ENCODE measurements at regions not wholly inside any gene's neighbourhood (a gene's known extent, or its start where the extent isn't known, plus 50 kb on each side); places are given as distances from the start of the nearest gene placed in this dataset.

DNA sequence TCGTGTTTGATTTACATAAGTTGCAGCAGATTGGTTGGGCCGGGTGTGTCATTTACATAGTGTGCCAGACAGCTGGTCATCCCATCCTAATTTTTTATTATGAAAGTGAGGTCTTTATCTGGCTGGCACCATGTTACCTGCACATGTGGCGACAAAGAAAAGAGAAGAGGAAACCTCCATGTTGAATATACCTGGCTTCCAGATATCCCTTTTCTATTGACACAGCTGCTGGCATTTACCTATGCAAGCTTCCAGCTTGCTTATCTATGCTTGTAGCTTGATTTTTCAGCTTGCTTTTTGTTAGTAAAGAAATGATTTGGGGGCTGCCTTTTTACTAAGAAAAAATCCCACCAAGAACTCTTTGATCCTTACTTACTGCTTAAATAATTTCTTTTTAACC lies 681.3 kb upstream of the SLITRK1 start:
- TF ChIP-seq, protein P1, sequence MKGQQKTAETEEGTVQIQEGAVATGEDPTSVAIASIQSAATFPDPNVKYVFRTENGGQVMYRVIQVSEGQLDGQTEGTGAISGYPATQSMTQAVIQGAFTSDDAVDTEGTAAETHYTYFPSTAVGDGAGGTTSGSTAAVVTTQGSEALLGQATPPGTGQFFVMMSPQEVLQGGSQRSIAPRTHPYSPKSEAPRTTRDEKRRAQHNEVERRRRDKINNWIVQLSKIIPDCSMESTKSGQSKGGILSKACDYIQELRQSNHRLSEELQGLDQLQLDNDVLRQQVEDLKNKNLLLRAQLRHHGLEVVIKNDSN (CRISPR knock-in tag; IDR thresholded peaks at IDR 0.05) = no peak
- TF ChIP-seq CBFB (CRISPR knock-in tag; IDR thresholded peaks at IDR 0.05; ENCODE audit: low read depth) (no peak), GTF2I (CRISPR knock-in tag; conservative IDR thresholded peaks at IDR 0.05) (no peak), ELF4 (CRISPR knock-in tag; IDR thresholded peaks at IDR 0.05; ENCODE audit: low read depth) (no peak), ZNF396 (CRISPR knock-in tag; IDR thresholded peaks at IDR 0.05; ENCODE audit: borderline replicate concordance) (no peak), ZNF317 (CRISPR knock-in tag; IDR thresholded peaks at IDR 0.05; ENCODE audit: borderline replicate concordance, low read depth) (no peak), NFYB (CRISPR knock-in tag; conservative IDR thresholded peaks at IDR 0.05; ENCODE audit: low read depth) (no peak), FOXJ3 (CRISPR knock-in tag; IDR thresholded peaks at IDR 0.05; ENCODE audit: borderline replicate concordance) (no peak)
- TF ChIP-seq, protein P2, sequence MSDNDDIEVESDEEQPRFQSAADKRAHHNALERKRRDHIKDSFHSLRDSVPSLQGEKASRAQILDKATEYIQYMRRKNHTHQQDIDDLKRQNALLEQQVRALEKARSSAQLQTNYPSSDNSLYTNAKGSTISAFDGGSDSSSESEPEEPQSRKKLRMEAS (CRISPR knock-in tag; IDR thresholded peaks at IDR 0.05) = no peak
- TF ChIP-seq, protein P3, sequence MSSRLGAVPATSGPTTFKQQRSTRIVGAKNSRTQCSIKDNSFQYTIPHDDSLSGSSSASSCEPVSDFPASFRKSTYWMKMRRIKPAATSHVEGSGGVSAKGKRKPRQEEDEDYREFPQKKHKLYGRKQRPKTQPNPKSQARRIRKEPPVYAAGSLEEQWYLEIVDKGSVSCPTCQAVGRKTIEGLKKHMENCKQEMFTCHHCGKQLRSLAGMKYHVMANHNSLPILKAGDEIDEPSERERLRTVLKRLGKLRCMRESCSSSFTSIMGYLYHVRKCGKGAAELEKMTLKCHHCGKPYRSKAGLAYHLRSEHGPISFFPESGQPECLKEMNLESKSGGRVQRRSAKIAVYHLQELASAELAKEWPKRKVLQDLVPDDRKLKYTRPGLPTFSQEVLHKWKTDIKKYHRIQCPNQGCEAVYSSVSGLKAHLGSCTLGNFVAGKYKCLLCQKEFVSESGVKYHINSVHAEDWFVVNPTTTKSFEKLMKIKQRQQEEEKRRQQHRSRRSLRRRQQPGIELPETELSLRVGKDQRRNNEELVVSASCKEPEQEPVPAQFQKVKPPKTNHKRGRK (CRISPR knock-in tag; IDR thresholded peaks at IDR 0.05; ENCODE audit: borderline replicate concordance) = no peak
- Mint-ChIP-seq H3K9me3 (peaks cover 35% of the 10 kb centered on the region), H3K27me3 (ENCODE audit: low read depth) (no peaks in the 10 kb centered on the region; the same call in 1 of the 2 replicates), H3K27ac (no peak overlapping the region), H3K4me1 (peaks cover 3% of the 10 kb centered on the region; the same call in 1 of the 2 replicates), H3K4me3 (no peak overlapping the region), H3K36me3 (peaks cover 28% of the 10 kb centered on the region)
- DNase-seq (ENCODE audit: low spot score) (no peak), ATAC-seq (no peak)
- ChIA-PET CTCF (no interaction called here), POLR2A (no interaction called here)

DNA sequence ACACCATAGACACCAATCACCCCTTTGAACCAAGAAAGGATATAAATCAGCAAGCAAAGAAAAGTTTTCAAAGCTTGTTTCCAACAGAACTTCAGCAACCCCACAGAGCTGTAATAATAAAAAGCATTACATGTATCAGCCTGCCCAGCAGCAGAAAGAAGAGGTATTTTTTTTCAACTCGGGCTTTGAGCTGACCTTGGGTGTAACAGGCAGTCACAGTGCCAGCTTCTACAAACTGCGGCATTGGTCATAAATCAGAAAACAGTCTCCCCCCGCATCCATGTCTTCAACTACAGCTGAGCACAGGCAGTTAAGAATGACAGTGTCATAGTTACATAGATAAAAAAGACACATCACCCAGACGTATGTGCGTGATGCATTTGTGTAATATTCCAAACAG lies 671.0 kb upstream of the SLITRK1 start:
- Mint-ChIP-seq H3K27me3 (ENCODE audit: low read depth) (no peaks in the 10 kb centered on the region), H3K4me3 (no peak overlapping the region), H3K4me1 (no peaks in the 10 kb centered on the region), H3K27ac (no peak overlapping the region), H3K9me3 (peaks cover 24% of the 10 kb centered on the region), H3K36me3 (no peaks in the 10 kb centered on the region)
- ATAC-seq = no peak
- ChIA-PET POLR2A (no interaction called here), CTCF (no interaction called here)
- no peak for DNase-seq (ENCODE audit: low spot score)
- no peak for TF ChIP-seq ZNF219 (CRISPR knock-in tag; IDR thresholded peaks at IDR 0.05; ENCODE audit: borderline replicate concordance)
- no peak for TF ChIP-seq MYBL2 (CRISPR knock-in tag; IDR thresholded peaks at IDR 0.05)
- TF ChIP-seq, protein P4, sequence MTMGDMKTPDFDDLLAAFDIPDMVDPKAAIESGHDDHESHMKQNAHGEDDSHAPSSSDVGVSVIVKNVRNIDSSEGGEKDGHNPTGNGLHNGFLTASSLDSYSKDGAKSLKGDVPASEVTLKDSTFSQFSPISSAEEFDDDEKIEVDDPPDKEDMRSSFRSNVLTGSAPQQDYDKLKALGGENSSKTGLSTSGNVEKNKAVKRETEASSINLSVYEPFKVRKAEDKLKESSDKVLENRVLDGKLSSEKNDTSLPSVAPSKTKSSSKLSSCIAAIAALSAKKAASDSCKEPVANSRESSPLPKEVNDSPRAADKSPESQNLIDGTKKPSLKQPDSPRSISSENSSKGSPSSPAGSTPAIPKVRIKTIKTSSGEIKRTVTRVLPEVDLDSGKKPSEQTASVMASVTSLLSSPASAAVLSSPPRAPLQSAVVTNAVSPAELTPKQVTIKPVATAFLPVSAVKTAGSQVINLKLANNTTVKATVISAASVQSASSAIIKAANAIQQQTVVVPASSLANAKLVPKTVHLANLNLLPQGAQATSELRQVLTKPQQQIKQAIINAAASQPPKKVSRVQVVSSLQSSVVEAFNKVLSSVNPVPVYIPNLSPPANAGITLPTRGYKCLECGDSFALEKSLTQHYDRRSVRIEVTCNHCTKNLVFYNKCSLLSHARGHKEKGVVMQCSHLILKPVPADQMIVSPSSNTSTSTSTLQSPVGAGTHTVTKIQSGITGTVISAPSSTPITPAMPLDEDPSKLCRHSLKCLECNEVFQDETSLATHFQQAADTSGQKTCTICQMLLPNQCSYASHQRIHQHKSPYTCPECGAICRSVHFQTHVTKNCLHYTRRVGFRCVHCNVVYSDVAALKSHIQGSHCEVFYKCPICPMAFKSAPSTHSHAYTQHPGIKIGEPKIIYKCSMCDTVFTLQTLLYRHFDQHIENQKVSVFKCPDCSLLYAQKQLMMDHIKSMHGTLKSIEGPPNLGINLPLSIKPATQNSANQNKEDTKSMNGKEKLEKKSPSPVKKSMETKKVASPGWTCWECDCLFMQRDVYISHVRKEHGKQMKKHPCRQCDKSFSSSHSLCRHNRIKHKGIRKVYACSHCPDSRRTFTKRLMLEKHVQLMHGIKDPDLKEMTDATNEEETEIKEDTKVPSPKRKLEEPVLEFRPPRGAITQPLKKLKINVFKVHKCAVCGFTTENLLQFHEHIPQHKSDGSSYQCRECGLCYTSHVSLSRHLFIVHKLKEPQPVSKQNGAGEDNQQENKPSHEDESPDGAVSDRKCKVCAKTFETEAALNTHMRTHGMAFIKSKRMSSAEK (CRISPR knock-in tag; IDR thresholded peaks at IDR 0.05; ENCODE audit: borderline replicate concordance) = no peak
- no peak for TF ChIP-seq IRF1 (CRISPR knock-in tag; IDR thresholded peaks at IDR 0.05)
- TF ChIP-seq NFE2L1 (CRISPR knock-in tag; IDR thresholded peaks at IDR 0.05) = no peak

GRCh38 chr13:84543962-84544361 lies 661.7 kb upstream of the SLITRK1 start:
- H3K27me3 Mint-ChIP-seq (ENCODE audit: low read depth) = no peaks in the 10 kb centered on the region
- H3K36me3 Mint-ChIP-seq = no peaks in the 10 kb centered on the region
- peaks cover 17% of the 10 kb centered on the region for H3K9me3 Mint-ChIP-seq
- no peak overlapping the region for H3K27ac Mint-ChIP-seq
- ChIA-PET POLR2A (no interaction called here), CTCF (no interaction called here)
- DNase-seq (ENCODE audit: low spot score) (no peak), ATAC-seq (no peak)
- no peak overlapping the region for H3K4me3 Mint-ChIP-seq
- no peaks in the 10 kb centered on the region for H3K4me1 Mint-ChIP-seq
- TF ChIP-seq FOXP4 (CRISPR knock-in tag; IDR thresholded peaks at IDR 0.05) (no peak), ZNF425 (CRISPR knock-in tag; conservative IDR thresholded peaks at IDR 0.05) (no peak), ZNF219 (CRISPR knock-in tag; IDR thresholded peaks at IDR 0.05; ENCODE audit: borderline replicate concordance) (no peak), ESRRA (CRISPR knock-in tag; IDR thresholded peaks at IDR 0.05; ENCODE audit: borderline replicate concordance) (no peak)
- TF ChIP-seq, protein P5, sequence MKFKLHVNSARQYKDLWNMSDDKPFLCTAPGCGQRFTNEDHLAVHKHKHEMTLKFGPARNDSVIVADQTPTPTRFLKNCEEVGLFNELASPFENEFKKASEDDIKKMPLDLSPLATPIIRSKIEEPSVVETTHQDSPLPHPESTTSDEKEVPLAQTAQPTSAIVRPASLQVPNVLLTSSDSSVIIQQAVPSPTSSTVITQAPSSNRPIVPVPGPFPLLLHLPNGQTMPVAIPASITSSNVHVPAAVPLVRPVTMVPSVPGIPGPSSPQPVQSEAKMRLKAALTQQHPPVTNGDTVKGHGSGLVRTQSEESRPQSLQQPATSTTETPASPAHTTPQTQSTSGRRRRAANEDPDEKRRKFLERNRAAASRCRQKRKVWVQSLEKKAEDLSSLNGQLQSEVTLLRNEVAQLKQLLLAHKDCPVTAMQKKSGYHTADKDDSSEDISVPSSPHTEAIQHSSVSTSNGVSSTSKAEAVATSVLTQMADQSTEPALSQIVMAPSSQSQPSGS (CRISPR knock-in tag; IDR thresholded peaks at IDR 0.05; ENCODE audit: borderline replicate concordance, low read depth) = no peak
